ENCODE measurements at regions not wholly inside any gene's neighbourhood (a gene's known extent, or its start where the extent isn't known, plus 50 kb on each side); places are given as distances from the start of the nearest gene placed in this dataset.

DNA sequence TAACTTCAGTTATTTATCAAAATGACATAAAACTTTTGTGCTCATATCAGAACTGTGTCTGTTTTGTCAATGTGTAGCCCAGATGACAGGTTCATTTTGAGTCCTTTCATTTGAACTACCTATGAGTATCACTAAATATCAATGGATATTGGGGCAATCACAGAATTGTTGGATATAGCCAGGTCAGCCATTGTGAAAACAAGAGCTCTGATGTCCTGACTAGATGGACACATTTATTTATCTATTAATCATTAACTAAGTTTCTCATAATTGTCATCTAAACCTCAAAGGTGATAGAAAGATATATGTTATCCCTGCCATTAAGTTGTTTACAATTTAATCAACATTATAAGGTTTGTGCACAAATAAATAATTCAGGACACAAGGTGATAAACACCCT is 638.3 kb upstream of the GRIA3 start:
- no peak for DNase-seq
- in situ Hi-C loops (cut with MboI; ENCODE audit: low pct_unique_long_range_greater_than_20kb, low sequenced_read_pairs): no loop called here

GRCh38 chrX:122546269-122546668 is 637.8 kb upstream of the GRIA3 start:
- DNase-seq: no peak
- in situ Hi-C loops (cut with MboI; ENCODE audit: low pct_unique_long_range_greater_than_20kb, low sequenced_read_pairs): no loop called here

- no peak for DNase-seq
- in situ Hi-C loops (cut with MboI; ENCODE audit: low pct_unique_long_range_greater_than_20kb, low sequenced_read_pairs): no loop called here
Observed at GRCh38 chrX:122552286-122552800, 631.7 kb upstream of the GRIA3 start.

DNA sequence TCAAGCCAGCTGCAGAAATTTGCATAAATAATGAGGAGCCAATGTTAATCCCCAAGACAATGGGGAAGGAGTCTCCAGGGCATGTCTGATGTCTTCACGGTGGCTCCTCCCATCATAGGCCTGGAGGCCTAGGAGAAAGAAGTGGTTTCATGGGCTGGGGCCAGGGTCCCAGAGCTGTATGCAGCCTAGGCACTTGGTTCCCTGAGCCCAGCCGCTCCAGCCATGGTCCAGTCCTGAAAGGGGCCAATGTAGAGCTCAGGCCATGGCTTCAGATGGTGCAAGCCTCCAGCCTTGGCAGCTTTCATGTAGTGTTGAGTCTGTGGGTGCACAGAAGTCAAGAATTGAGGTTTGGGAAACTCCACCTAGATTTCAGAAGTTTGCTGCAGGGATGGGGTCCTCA is 628.2 kb upstream of the GRIA3 start:
- in situ Hi-C loops (cut with MboI; ENCODE audit: low pct_unique_long_range_greater_than_20kb, low sequenced_read_pairs): no loop called here
- DNase-seq: no peak

- in situ Hi-C loops (cut with MboI; ENCODE audit: low pct_unique_long_range_greater_than_20kb, low sequenced_read_pairs): no loop called here
- DNase-seq: no peak
Observed at GRCh38 chrX:122565952-122566351, 618.1 kb upstream of the GRIA3 start.

- DNase-seq: no peak
- in situ Hi-C loops (cut with MboI; ENCODE audit: low pct_unique_long_range_greater_than_20kb, low sequenced_read_pairs): no loop called here
Observed at GRCh38 chrX:122566401-122566800, 617.7 kb upstream of the GRIA3 start.

DNA sequence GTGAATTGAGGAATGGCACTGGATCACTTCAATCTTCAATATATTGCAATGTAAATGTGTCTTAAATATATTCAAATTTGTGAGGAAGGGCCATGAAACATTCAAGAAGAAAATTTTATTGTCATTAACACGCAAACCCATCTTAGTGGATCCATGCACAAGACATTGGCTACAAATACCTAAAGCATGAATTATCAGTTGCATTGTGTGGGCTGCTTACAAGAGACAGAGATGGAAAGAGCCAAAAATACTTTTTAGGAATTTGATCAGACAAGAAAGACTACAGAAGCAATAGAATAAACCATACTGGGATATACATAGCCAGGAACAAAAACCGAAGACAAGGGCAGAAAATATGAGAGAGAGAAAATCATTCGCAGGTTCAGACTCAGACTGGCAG is 616.2 kb upstream of the GRIA3 start:
- in situ Hi-C loops (cut with MboI; ENCODE audit: low pct_unique_long_range_greater_than_20kb, low sequenced_read_pairs): no loop called here
- DNase-seq: no peak

- in situ Hi-C loops (cut with MboI; ENCODE audit: low pct_unique_long_range_greater_than_20kb, low sequenced_read_pairs): no loop called here
- DNase-seq: no peak
Observed at GRCh38 chrX:122572461-122572860, 611.6 kb upstream of the GRIA3 start.

GRCh38 chrX:122579036-122579435 is 605.0 kb upstream of the GRIA3 start:
- in situ Hi-C loops (cut with MboI; ENCODE audit: low pct_unique_long_range_greater_than_20kb, low sequenced_read_pairs): no loop called here
- no peak for DNase-seq

DNA sequence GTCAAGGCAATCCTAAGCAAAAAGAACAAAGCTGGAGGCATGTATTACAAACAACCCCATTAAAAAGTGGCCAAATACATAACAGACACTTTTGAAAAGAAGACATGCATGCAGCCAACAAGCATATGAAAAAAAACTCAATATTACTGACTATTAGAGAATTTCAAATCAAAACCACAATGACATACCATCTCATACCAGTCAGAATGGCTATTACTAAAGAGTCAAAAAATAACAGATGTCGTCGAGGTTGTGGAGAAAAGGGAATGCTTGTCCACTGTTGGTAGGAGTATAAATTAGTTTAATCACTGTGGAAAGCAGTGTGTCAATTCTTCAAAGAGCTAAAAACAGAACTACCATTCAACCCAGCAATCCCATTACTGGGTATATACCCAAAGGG is 604.6 kb upstream of the GRIA3 start:
- in situ Hi-C loops (cut with MboI; ENCODE audit: low pct_unique_long_range_greater_than_20kb, low sequenced_read_pairs): no loop called here
- no peak for DNase-seq

- in situ Hi-C loops (cut with MboI; ENCODE audit: low pct_unique_long_range_greater_than_20kb, low sequenced_read_pairs): no loop called here
- DNase-seq: no peak
Observed at GRCh38 chrX:122582280-122582974, 601.7 kb upstream of the GRIA3 start.

DNA sequence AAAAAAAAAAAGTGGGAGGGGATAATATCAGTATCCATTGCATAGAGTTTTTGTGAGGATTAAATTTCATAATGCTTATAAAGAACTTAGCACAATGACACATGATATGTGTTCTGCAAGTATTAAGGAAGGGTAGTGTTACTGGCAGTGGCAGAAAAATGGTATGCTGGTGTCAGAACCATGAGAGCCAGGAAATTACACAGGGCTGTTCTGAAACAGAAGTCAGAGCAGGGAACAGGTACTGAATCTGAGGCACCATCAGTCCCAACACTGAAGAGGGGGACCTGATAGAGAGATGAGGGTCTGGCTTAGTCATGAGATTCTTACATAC is 601.1 kb upstream of the GRIA3 start:
- in situ Hi-C loops (cut with MboI; ENCODE audit: low pct_unique_long_range_greater_than_20kb, low sequenced_read_pairs): no loop called here
- DNase-seq: no peak

DNA sequence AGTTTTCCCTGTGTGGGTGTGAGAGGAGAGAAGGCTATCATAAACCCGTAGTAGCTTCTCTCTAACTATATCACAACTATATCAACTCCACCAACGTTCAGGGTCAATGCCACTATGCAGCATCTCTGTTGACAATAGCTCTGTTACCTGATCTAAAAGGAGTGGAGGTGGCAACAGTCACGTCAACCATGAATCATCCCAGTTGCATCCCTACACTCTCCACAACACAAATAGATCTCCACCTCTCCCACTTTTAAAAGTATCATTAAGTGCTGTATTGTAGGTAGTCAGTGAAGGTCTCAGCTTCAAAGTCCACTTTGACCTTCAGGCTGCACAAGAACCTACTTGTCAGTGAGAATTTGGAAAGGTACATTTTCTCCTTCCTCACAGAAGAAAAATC is 600.5 kb upstream of the GRIA3 start:
- in situ Hi-C loops (cut with MboI; ENCODE audit: low pct_unique_long_range_greater_than_20kb, low sequenced_read_pairs): no loop called here
- DNase-seq: no peak

GRCh38 chrX:122584981-122585380 is 599.1 kb upstream of the GRIA3 start:
- no peak for DNase-seq
- in situ Hi-C loops (cut with MboI; ENCODE audit: low pct_unique_long_range_greater_than_20kb, low sequenced_read_pairs): no loop called here

DNA sequence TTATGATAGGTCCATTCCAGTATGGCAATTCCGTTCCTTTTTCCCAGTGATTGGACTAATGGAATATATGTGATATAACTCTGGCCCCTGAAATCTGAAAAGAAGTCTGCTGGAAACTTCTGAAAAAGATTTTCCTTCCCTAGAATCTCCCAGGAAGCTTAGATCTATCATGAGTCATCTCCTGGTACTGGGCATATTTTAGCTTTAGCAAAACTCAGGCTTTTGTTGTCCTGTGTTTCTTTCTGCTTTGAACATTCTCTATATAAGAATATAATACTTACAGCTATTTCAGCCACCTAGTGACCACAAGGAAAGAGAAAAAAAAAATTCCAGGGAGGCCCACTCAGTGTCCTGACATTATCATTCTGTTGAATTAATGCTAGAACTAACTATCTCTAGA is 597.2 kb upstream of the GRIA3 start:
- no peak for DNase-seq
- in situ Hi-C loops (cut with MboI; ENCODE audit: low pct_unique_long_range_greater_than_20kb, low sequenced_read_pairs): no loop called here

DNA sequence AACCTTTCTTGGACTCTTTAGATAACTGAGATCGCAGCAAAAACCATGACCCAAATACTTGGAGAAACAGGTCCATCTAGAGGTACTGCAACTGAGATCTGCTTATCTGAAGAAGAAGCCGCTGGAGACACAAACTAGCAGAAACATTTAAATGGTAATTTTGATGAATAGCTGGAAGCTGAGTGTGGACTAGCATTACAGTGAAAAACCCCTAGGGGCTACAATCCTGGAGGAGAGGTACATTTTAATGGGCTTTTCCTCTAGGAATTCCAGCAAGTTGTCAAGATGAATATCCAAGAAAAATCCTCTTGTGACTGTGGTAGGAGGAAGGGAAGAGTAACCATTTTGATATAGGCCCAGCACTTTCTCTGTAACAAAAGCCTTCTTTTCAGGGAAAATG is 592.5 kb upstream of the GRIA3 start:
- in situ Hi-C loops (cut with MboI; ENCODE audit: low pct_unique_long_range_greater_than_20kb, low sequenced_read_pairs): no loop called here
- no peak for DNase-seq

GRCh38 chrX:122596998-122597397 is 587.1 kb upstream of the GRIA3 start:
- no peak for DNase-seq
- in situ Hi-C loops (cut with MboI; ENCODE audit: low pct_unique_long_range_greater_than_20kb, low sequenced_read_pairs): no loop called here

DNA sequence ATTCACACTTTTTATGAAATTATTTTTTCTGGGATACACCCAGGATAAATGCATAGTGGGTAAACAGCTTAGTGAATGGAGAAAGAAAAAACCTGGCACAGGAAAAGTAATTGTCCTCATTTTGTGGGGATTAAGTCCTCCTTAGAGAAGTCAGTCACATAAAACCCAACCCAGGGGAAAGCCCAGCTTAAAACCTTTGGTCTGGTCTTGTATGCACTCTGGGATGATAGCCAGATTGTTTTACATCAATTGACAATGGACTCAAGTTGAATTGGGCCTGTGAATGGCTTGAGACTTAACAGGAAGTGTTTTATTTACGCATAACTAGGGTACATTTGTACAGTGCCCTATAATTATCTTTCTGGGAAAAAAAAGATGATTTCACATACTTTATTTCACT is 561.3 kb upstream of the GRIA3 start:
- in situ Hi-C loops (cut with MboI; ENCODE audit: low pct_unique_long_range_greater_than_20kb, low sequenced_read_pairs): no loop called here
- no peak for DNase-seq

DNA sequence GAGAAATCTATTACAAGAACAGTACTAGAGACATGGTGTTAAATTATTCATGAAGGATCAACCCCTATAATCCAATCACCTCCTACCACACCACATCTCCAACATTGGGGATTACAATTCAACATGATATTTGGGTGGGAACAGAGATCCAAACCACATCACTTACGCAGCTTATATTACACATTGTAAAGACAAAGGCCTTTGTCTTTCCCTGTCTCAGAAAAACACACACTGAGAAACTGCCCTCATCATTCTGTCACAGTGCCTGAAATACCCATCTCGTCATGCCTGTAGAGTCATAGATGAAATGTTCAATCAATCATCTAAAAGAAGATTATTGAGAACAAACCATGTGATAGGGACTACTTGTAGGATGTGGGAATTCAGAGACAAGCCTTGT is 558.8 kb upstream of the GRIA3 start:
- in situ Hi-C loops (cut with MboI; ENCODE audit: low pct_unique_long_range_greater_than_20kb, low sequenced_read_pairs): no loop called here
- DNase-seq: no peak

GRCh38 chrX:122625821-122626220 is 558.3 kb upstream of the GRIA3 start:
- in situ Hi-C loops (cut with MboI; ENCODE audit: low pct_unique_long_range_greater_than_20kb, low sequenced_read_pairs): no loop called here
- DNase-seq: no peak

- no peak for DNase-seq
- in situ Hi-C loops (cut with MboI; ENCODE audit: low pct_unique_long_range_greater_than_20kb, low sequenced_read_pairs): no loop called here
Observed at GRCh38 chrX:122626871-122627270, 557.2 kb upstream of the GRIA3 start.

DNA sequence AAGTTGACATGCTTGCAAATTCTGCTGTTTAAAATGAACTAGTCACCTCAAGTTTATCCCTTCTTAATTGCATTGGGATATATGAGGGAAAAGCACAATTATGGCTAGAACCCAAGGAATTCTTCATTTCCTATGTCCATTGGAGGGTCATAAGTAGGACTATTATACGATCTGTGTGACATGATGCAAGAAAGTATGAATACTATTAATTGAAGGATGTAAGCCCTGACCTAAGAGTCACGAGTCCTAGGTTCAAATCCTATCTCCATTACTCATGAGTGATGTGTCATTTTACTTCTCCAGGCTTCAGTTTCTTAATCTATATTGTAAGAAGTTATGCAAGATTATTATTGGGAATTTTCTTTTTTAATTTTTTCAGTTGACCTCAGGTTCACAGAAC is 542.9 kb upstream of the GRIA3 start:
- in situ Hi-C loops (cut with MboI; ENCODE audit: low pct_unique_long_range_greater_than_20kb, low sequenced_read_pairs): no loop called here

More for the DNA sequence above, 542.9 kb upstream of the GRIA3 start:
- DNase-seq: no peak

All from KBM-7 (cell line).